ENCODE measurements at regions not wholly inside any gene's neighbourhood (a gene's known extent, or its start where the extent isn't known, plus 50 kb on each side); places are given as distances from the start of the nearest gene placed in this dataset.

DNA sequence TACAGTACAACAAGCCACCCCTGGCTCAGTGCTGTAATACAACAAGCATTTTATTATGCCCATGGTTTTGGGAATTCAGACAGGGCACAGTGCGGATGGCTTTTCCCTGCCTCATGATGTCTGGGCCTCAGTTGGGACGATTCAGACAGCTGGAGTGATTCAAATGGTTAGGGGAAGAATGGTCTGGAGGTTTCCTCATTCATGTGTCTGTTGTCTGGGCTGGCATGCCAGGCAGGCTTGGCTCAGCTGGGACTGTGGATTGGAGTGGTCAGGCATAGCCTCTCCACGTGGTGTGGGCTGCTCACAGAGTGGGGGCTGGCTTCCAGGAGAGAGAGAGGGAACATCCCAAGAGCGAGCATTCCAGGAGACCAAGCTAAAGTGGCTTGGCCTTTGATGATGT is 164.4 kb downstream of the C11orf91 start:
- 52 to 60% (median 55%) methylated on average over 4 of the region's 4 CpGs for WGBS, 3 donors
- Histone ChIP-seq H3K36me3 (ENCODE audit: insufficient read depth in 1 of 2, low read depth in 1 of 2) (no peaks in the 10 kb centered on the region), H3K9me3 (no peaks in the 10 kb centered on the region), H3K27ac (no peak overlapping the region), H3K4me3 (no peak overlapping the region), H3K27me3 (ENCODE audit: insufficient read depth in 3 of 3, low read length in 2 of 3) (peaks cover 0 to 5% (median 4%) of the 10 kb centered on the region in 3 donors), H3K4me1 (no peaks in the 10 kb centered on the region)
- no peak for DNase-seq
- ATAC-seq, result no peak
- TF ChIP-seq, protein P1, sequence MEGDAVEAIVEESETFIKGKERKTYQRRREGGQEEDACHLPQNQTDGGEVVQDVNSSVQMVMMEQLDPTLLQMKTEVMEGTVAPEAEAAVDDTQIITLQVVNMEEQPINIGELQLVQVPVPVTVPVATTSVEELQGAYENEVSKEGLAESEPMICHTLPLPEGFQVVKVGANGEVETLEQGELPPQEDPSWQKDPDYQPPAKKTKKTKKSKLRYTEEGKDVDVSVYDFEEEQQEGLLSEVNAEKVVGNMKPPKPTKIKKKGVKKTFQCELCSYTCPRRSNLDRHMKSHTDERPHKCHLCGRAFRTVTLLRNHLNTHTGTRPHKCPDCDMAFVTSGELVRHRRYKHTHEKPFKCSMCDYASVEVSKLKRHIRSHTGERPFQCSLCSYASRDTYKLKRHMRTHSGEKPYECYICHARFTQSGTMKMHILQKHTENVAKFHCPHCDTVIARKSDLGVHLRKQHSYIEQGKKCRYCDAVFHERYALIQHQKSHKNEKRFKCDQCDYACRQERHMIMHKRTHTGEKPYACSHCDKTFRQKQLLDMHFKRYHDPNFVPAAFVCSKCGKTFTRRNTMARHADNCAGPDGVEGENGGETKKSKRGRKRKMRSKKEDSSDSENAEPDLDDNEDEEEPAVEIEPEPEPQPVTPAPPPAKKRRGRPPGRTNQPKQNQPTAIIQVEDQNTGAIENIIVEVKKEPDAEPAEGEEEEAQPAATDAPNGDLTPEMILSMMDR (IDR thresholded peaks at IDR 0.05), result no peak
- intact Hi-C loops (cut with DNase I), result loop anchor here in 1 of 2 donors (10.0 kb wide), 1 partner anchor 161 kb away; the partner anchor contains the start of gene KIAA1549L

DNA sequence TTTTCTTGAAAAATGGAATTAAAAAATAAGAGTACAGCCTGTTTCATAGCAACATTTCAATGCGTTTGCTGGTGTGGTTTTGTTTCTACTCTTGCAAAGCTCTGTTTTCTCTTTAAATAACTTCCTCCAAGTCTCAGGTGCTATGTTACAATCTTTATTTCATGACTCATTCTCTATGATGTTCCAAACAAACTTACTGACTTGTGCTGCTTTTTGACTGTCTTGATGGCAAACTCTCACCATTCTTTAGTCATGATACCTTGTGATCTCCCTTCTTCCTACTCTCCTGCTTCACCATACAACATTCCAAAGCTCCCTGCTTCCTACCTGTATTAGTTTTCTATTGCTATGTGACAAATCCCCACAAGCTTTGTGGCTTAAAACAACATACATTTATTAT is 166.1 kb downstream of the C11orf91 start:
- Histone ChIP-seq H3K36me3 (ENCODE audit: insufficient read depth in 1 of 2, low read depth in 1 of 2) (no peaks in the 10 kb centered on the region), H3K27me3 (ENCODE audit: insufficient read depth in 3 of 3, low read length in 2 of 3) (peaks cover 0 to 5% (median 4%) of the 10 kb centered on the region in 3 donors), H3K27ac (no peak overlapping the region), H3K4me1 (no peaks in the 10 kb centered on the region), H3K9me3 (no peaks in the 10 kb centered on the region), H3K4me3 (no peak overlapping the region)
- no peak for ATAC-seq
- TF ChIP-seq, protein P1 (IDR thresholded peaks at IDR 0.05), result no peak
- intact Hi-C loops (cut with DNase I), result loop anchor here in 1 of 2 donors (10.0 kb wide), 1 partner anchor 160 kb away; the partner anchor contains the start of gene KIAA1549L
- 72 to 93% (median 79%) methylated on average over 1 of the region's 1 CpG for WGBS, 3 donors
- DNase-seq, result no peak

DNA sequence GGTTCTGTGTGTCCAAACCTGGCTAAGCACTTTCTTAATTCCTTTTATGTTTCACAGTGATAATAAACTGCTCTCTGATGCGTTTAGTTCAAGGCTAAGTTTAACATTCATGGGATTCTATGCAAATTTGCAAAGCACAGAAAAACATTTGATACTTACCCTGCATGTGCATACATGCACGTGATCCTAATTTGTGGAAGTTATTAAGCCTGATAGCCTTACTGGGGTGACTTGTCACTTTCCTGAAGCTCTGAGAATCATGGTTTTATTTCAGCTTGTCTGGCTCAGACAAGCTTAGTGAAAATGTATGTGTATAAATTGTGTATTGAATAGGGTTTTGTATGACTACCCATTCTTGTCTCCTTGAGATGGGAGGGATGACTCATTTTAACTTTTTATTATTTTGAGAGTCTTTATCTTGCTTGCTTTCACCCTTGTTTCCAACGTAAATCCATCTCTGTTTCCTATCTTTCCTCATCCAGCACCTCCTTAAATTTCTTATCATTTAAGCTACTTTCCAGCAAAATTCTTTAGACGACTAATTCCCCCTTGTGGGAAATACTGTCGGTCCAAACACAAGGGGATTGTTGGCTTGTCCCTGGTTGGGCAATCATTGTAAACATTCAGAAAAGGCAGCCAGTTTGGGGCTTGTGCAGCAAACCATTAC is 167.1 kb downstream of the C11orf91 start:
- TF ChIP-seq, protein P1 (IDR thresholded peaks at IDR 0.05), result no peak
- ATAC-seq (no peak), DNase-seq (no peak)
- no peak overlapping the region for H3K4me3 ChIP-seq
- intact Hi-C loops (cut with DNase I), result loop anchor here in 1 of 2 donors (10.0 kb wide), 1 partner anchor 159 kb away; the partner anchor contains the start of gene KIAA1549L
- H3K27ac ChIP-seq, result no peak overlapping the region
- no peaks in the 10 kb centered on the region for H3K9me3 ChIP-seq
- H3K4me1 ChIP-seq, result no peaks in the 10 kb centered on the region
- 54 to 63% (median 61%) methylated on average over 5 of the region's 5 CpGs for WGBS, 3 donors
- H3K27me3 ChIP-seq (ENCODE audit: insufficient read depth in 3 of 3, low read length in 2 of 3), result peaks cover 0 to 5% (median 4%) of the 10 kb centered on the region in 3 donors
- H3K36me3 ChIP-seq (ENCODE audit: insufficient read depth in 1 of 2, low read depth in 1 of 2), result no peaks in the 10 kb centered on the region

DNA sequence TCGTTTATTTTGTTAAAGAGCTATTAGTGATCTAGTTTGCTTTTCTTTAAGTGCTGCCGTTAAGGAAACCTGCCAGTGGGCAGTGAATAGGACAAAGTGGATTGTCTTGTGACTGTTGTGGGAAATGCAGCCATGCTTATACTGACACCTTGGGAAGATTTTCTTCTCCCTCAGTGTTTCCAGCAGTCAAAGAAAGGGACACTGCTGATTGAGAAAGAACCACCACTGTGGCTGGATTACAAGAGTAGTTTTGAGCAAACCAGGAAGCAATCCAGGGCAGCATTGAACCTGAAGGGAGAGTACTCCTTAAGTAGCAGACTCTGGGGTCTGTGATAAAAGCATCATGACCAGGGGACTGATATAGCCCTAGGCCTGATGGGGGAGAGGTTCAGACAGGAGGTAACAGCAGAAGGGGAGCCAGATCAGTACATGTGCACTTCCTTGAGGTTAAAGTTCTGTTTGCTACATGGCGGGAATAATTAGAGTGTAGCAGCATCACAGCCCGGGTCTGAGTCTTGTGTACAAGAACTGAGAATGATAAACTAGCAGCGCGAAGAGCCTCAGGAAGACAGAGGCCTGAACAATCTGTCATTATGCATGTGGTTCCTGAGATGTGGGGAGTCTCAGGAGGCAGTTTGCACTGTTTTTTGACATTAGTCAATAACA is 167.8 kb downstream of the C11orf91 start:
- ATAC-seq, result no peak
- H3K36me3 ChIP-seq (ENCODE audit: insufficient read depth in 1 of 2, low read depth in 1 of 2), result no peaks in the 10 kb centered on the region
- H3K4me1 ChIP-seq, result no peaks in the 10 kb centered on the region
- H3K27ac ChIP-seq, result no peak overlapping the region
- H3K4me3 ChIP-seq, result no peak overlapping the region
- 74 to 78% (median 75%) methylated on average over 6 of the region's 6 CpGs for WGBS, 3 donors
- TF ChIP-seq, protein P1 (IDR thresholded peaks at IDR 0.05), result no peak
- no peak for DNase-seq
- peaks cover 0 to 5% (median 4%) of the 10 kb centered on the region in 3 donors for H3K27me3 ChIP-seq (ENCODE audit: insufficient read depth in 3 of 3, low read length in 2 of 3)
- H3K9me3 ChIP-seq, result peaks cover 3% of the 10 kb centered on the region
- intact Hi-C loops (cut with DNase I), result loop anchor here in 1 of 2 donors (10.0 kb wide), 1 partner anchor 158 kb away; the partner anchor contains the start of gene KIAA1549L

All from psoas muscle (tissue), 7 donors.